Fibroblast of skin of left quadriceps (primary cell): ENCODE measurements at regions not wholly inside any gene's neighbourhood (a gene's known extent, or its start where the extent isn't known, plus 50 kb on each side); places are given as distances from the start of the nearest gene placed in this dataset.
"Not testable (repeated sequence)": the region's sequence is repeated elsewhere in the genome, so short reads cannot be mapped to it uniquely, and the experiment has no call there.

Experiments
- DNase-seq, 2 experiments: peaks; one replicate each; pipeline ENCODE4 v3.0.0-alpha.2; 2013; ENCODE audit warnings: low read depth in 2 of 2

DNA sequence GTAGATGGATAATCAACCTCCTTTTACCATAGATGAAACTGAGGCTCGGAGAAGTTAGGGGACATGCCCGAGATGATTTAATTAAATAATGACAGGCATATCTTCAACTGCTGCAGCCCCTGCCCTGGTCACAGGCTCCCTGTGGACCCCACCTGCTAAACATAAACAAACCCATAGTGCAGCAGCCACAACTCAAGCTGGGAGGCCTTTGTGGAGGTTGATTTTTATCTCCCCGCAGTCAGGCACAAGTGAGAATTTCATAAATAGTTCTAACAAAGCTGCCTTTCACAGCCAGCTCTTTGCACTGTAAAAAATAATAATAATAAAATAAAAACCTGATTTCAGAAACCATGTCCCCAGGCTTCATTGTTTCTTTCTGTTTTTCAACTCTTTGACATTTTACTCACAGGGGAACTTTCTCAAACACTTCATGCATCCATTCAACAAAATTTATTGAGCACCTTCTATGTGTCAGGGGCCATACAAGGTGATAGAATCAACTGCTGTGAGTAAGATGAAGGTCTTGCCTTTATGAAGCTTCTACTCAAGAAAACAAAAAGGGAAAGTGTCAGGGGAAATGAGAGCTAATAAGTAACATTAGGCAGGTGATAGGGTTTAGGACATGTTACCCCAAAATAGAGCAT, 393.6 kb upstream of the PROK2 start:
- DNase-seq = no peak

- no peak for DNase-seq
Observed at GRCh38 chr3:72177075-72178050, 392.4 kb upstream of the PROK2 start.

DNA sequence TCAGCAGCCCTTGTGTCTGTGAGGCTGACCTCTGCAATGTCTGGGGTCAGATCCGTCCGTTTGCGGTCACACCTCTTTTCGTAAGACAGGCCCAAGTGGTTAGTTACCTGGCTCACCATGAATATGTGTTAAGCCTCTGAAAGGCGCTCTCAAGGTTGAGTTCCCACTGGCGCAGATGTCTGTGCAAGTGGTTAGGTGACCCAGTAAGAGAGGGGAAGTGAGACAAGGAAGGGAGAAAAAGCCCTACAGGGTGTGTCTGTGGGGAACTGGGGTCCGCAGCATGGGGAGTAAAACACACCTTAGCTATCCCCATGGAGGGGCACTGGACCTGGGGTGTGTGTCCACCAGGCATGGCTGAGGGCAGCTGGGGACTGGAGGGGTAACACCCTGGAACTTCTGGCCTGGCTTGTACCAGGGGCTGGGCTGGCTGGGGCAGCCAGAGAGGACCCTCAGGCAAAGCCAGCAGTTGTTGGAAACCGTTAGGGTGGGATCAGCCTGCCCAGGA, 391.6 kb upstream of the PROK2 start:
- no peak for DNase-seq

DNA sequence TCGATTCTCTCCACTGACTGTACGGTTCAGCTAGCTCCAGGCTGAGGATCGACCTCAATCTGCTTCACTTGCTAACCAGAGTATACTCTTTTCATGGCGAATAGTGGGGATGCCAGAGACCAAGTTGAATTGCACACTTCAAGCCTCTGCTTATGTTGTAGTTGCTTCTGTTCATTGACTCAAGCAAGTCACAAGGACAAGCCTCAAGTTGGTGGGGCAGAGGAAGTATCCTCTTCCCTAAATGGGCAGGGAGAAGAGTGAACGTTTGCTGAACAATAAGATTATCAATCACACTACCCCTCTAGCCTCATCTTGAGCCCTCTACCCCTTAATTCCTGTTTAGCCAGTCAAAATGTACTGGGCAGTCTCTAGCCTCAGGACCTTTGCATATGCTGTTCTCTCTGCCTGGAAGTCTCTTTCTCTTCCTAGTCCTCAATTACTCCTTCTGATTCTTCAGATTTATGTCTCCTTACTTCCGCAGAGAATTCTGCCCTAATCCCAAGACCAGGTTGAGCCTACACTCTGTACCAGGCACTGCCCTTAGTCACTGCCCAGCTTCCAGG, 390.4 kb upstream of the PROK2 start:
- no peak for DNase-seq

GRCh38 chr3:72174890-72175289, 389.9 kb upstream of the PROK2 start:
- DNase-seq = no peak

- peak; percentile 60 to 62 for DNase-seq
Observed at GRCh38 chr3:72174040-72174439, 389.1 kb upstream of the PROK2 start.

DNA sequence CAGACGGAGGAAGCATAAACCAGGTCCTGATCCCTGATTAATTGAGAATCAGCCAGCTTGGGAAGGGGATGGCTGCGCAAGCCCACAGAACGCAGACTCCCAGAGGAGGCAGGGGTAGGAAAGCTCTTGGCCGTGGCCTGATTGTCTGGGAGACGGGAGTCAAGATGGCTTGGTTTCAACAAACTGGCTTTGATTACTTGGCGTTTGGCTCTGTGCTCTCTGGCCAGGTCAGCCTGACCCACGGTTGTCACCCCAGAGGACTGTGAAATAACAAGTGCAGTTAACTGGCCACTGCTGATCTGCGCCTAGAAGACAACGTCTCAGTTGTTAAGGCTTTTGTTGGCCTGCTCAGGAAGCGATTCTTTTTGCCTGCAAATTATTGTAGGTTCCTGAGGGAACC, 387.0 kb upstream of the PROK2 start:
- DNase-seq = no peak

GRCh38 chr3:72171463-72171881, 386.5 kb upstream of the PROK2 start:
- DNase-seq = no peak

DNA sequence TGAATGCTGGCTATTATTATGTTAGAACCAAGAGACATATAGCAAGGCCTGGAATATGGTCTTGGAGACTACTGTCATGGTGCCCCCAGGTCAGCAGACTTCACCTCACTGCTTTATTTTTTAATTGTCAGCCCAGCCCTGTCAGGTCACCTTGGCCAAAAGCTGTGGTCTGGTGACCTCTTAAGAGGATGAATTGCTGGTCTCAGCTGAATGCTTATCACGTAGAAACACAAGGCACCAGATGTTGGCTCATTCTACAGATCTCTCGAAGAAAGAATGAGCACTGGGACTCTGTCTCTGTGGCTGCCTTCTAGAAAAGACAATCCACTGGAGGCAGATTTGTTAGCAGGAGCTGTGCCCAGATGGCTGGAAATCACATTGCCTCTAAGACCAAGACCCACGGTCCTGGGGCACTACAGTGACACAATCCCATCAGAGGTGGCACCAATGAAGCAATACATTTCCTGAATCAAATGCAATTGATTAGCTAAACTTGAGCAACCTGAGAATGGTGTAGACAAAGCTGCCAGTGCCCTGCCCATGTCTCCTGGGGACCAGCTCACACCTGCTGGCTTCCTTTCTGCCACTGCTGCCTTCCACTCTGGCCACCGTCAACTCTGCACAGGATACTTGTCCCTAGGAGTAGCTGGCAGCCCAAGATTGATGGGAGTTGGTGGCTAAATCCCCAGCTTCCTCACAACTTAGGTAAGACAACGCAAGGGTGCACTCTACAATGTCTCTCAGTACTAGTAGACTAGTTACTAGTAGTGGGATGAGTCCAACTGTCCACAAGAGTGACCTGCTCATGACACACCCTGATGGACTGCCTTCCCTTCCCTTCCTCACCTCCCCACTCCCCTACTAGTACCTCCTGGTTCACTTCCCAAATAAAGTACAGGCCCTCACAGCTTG, 384.9 kb upstream of the PROK2 start:
- no peak for DNase-seq

- DNase-seq = no peak
Observed at GRCh38 chr3:72169120-72169519, 384.2 kb upstream of the PROK2 start.

GRCh38 chr3:72165808-72166207, 380.9 kb upstream of the PROK2 start:
- no peak for DNase-seq

- no peak for DNase-seq
Observed at GRCh38 chr3:72165317-72165716, 380.4 kb upstream of the PROK2 start.

DNA sequence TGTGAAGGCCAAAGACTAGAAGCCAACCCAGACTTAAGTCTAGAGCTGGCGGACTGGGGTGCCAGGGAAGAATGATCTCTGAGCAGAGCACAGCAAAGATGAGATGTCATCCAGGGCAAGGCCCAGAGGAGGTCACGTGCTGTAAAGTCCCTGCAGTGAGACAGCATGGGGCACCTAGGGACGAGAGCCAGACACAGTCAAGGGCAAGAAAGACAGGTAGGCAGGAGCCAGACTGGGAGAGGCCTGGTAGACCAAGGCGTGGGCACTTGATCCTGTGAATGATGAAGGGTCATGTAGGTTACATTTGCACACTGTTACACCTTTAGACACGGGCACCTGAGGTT, 379.7 kb upstream of the PROK2 start:
- DNase-seq = no peak

DNA sequence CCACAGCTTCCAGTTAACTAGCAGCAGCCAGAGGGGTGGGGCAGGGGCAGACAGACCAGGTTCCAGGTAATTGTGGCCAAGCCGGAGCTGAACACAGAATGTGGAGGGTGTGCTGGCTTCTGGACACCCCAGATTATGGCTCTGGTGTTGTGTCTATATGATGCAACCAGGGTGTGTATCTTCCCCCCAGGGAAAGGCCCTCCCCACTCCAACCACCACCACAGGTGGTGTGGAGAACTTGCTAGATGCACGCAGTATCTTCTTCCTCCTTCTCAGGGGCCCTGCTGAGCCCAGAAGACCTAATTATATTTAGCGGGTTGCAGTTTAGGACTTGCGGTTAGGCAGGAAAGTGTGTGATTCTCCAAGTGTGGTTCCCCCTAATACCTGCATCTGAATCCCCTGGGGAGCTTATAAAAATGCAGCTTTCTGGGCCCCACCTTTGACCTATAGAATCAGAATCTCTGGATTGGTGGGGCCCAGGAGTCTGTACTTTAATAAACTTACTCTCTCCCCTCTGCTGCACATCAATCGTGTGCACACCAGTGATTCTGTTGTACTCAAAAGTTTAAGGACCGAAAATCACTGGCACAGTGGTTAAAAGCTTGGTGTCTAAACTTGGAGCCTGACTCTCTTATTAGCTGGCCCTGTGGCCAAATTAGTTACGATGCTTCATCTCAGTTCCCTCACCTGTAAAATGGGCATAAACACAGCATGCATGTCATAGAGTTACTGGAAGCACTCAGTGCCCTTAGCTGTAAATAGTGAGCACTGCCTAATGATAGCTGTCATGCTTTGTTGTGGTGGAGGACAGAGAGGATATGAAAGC, 379.1 kb upstream of the PROK2 start:
- no peak for DNase-seq

- DNase-seq = no peak
Observed at GRCh38 chr3:72162649-72163184, 377.8 kb upstream of the PROK2 start.

- DNase-seq = no peak
Observed at GRCh38 chr3:72161881-72162595, 377.1 kb upstream of the PROK2 start.

GRCh38 chr3:72161285-72161684, 376.3 kb upstream of the PROK2 start:
- DNase-seq = not testable (repeated sequence)

DNA sequence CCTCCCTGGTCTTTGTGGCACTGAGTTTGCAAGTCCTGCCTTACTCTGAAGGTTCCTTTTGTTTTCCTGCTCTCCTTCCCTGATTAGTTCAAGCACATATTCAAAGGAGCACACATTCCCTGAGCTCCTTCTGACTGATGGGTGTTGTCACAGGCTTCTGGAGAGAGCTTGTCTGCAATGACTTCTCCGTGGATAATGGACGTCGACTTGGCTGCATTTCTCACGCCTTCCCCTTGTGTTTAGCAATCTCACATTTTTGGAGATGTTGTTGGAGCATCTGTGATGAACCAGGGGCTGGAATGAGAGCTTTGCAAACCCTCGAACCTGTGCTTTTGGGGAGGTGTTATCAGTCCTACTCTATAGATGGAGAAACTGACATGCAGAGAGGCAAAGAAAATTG, 375.4 kb upstream of the PROK2 start:
- no peak for DNase-seq

- DNase-seq = no peak
Observed at GRCh38 chr3:72159487-72159886, 374.5 kb upstream of the PROK2 start.
